ENCODE measurements at regions not wholly inside any gene's neighbourhood (a gene's known extent, or its start where the extent isn't known, plus 50 kb on each side); places are given as distances from the start of the nearest gene placed in this dataset.

- no peak for DNase-seq
Observed at GRCh38 chr7:138258197-138258559, 181.9 kb downstream of the AKR1D1 start.

GRCh38 chr7:138259675-138260074, 183.4 kb downstream of the AKR1D1 start:
- no peak for DNase-seq

- DNase-seq, result no peak
Observed at GRCh38 chr7:138267934-138268333, 191.7 kb downstream of the AKR1D1 start.

- DNase-seq, result no peak
Observed at GRCh38 chr7:138276891-138277290, 183.2 kb upstream of the TRIM24 start.

GRCh38 chr7:138278601-138279000, 181.5 kb upstream of the TRIM24 start:
- no peak for DNase-seq

- no peak for DNase-seq
Observed at GRCh38 chr7:138282997-138283396, 177.1 kb upstream of the TRIM24 start.

GRCh38 chr7:138285129-138285528, 174.9 kb upstream of the TRIM24 start:
- DNase-seq, result no peak

- no peak for DNase-seq
Observed at GRCh38 chr7:138286846-138287245, 173.2 kb upstream of the TRIM24 start.

- DNase-seq, result no peak
Observed at GRCh38 chr7:138287549-138287948, 172.5 kb upstream of the TRIM24 start.

GRCh38 chr7:138289082-138289481, 171.0 kb upstream of the TRIM24 start:
- DNase-seq, result no peak

GRCh38 chr7:138289864-138290263, 170.2 kb upstream of the TRIM24 start:
- no peak for DNase-seq

GRCh38 chr7:138292951-138293350, 167.1 kb upstream of the TRIM24 start:
- DNase-seq, result no peak

GRCh38 chr7:138295049-138295637, 164.9 kb upstream of the TRIM24 start:
- DNase-seq, result no peak

GRCh38 chr7:138297526-138297925, 162.5 kb upstream of the TRIM24 start:
- DNase-seq, result no peak

GRCh38 chr7:138299066-138299465, 161.0 kb upstream of the TRIM24 start:
- DNase-seq, result no peak

- no peak for DNase-seq
Observed at GRCh38 chr7:138303230-138304070, 156.6 kb upstream of the TRIM24 start.

GRCh38 chr7:138304071-138304320, 156.1 kb upstream of the TRIM24 start:
- no peak for DNase-seq

GRCh38 chr7:138307633-138308032, 152.4 kb upstream of the TRIM24 start:
- DNase-seq, result no peak

- no peak for DNase-seq
Observed at GRCh38 chr7:138308136-138308535, 151.9 kb upstream of the TRIM24 start.

GRCh38 chr7:138309186-138309585, 150.9 kb upstream of the TRIM24 start:
- DNase-seq, result no peak

GRCh38 chr7:138313829-138314178, 146.3 kb upstream of the TRIM24 start:
- DNase-seq, result no peak

- no peak for DNase-seq
Observed at GRCh38 chr7:138316421-138317043, 143.5 kb upstream of the TRIM24 start.

- DNase-seq, result no peak
Observed at GRCh38 chr7:138317044-138317596, 142.9 kb upstream of the TRIM24 start.

- DNase-seq, result peak; percentile 2
Observed at GRCh38 chr7:138324941-138325340, 135.1 kb upstream of the TRIM24 start.

Measured in NCI-H510A treated with DMSO at 0.1 percent for 48 hours (cell line).